8988T (cell line): ENCODE measurements at regions not wholly inside any gene's neighbourhood (a gene's known extent, or its start where the extent isn't known, plus 50 kb on each side); places are given as distances from the start of the nearest gene placed in this dataset.
A peak's percentile ranks its signal among the peaks of the same experiment; 100 is the strongest.
"Not testable (repeated sequence)": the region's sequence is repeated elsewhere in the genome, so short reads cannot be mapped to it uniquely, and the experiment has no call there.

Experiments
- DNase-seq: peaks from one replicate; pipeline ENCODE4 v3.0.0; 2011

- no peak for DNase-seq
Observed at GRCh38 chr4:55028196-55028595, 97.2 kb downstream of the KDR start.

- DNase-seq = no peak
Observed at GRCh38 chr4:55027596-55027995, 97.8 kb downstream of the KDR start.

DNA sequence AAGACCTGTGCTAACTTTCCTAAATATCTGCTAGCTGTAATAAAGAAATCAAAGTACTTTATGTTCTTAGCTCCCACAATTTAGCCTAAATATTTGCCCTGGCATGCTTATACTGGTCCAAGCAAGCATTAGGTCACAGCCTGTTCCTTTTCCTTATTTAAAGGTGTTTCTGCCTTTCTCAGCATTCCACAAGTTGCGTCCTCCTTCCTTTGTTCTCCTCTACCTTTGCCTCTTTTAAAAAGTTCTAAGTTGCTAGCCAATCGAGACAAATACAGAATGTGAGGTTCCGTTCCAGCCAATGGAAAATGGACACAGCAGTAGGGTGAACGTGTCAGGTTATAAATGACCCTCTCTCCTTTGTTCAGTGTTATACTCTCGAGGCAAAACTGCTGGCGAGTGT, 99.9 kb downstream of the KDR start:
- not testable (repeated sequence) for DNase-seq

DNA sequence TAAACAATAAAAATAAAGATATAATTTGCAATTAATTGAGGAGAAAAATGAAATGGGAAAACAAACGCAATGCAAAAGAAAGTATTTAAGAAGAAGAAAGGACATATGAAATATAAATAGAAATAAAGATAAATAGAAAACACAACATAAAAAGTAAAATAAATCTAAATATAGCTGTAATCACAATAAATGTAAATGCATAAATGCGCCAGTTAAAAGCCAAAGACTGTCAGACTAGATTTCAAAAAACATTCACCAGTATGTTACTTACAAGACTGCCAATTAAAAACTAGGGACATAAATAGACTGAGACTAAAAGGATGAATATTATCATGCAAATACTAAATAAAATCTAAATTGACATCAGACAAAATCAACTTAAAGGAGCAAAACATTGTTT, 102.4 kb downstream of the KDR start:
- DNase-seq = no peak

DNA sequence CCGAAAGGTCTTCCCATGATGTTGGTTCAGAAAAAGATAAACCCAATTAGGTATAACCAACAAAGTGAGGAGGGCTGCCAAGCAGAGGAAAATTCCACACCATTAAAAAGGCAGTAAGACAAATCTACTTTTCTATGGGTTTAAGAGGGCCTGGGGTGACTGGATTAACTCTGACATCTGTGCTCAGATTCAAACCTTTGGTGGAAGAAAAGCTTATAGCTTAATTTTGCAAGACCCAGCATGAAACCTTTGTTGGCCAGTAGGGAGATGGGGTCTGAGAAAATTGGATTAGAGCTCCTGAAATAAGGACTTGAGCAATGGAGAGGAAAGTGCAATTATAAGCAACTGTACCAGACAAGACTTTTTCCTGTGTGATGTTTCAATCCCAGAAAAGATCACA, 104.2 kb downstream of the KDR start:
- no peak for DNase-seq

DNA sequence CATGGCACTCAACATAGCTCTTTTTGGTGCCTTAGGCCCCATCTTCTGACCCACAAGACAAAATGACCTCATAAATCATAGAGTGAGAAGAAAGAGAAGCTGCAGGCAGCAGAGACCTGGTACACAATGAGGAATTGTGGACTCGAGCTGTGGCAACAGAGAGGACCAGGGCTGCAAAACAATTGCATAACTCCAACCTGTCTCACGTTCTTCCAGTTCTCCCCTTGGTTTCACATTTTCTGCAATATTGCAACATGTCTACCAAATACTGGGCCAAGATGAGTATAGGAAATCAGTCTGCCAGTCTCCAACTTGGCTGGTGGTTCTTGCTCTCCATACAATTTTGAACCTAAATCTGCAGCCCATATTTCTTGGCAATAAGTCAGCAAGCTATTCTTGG, 105.3 kb downstream of the KDR start:
- no peak for DNase-seq

- DNase-seq = no peak
Observed at GRCh38 chr4:55018978-55019377, 106.4 kb downstream of the KDR start.

DNA sequence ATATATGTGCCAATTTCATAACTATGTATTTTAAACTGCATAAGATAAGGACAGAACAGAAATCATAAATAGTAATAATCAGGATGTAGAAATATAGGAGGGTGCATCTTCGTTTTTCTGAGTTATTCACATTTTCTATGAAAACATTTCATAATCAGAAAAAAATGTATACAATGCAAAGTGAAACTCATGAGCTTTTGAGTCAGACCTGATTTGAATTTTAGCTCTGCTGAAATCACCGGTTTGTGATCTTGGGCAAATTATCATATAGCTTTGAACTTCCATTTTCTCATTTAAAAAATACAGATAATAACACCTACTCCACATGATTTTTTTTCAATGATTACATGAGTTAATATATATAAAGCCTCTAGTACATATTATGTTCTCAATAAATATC, 106.9 kb downstream of the KDR start:
- no peak for DNase-seq

GRCh38 chr4:55017406-55017805, 108.0 kb downstream of the KDR start:
- DNase-seq = no peak

GRCh38 chr4:55016131-55016530, 109.3 kb downstream of the KDR start:
- DNase-seq = no peak

- DNase-seq = no peak
Observed at GRCh38 chr4:55014876-55015275, 110.5 kb downstream of the KDR start.

- DNase-seq = no peak
Observed at GRCh38 chr4:55013431-55013955, 111.9 kb downstream of the KDR start.

GRCh38 chr4:55012363-55013230, 112.8 kb downstream of the KDR start:
- DNase-seq = no peak

DNA sequence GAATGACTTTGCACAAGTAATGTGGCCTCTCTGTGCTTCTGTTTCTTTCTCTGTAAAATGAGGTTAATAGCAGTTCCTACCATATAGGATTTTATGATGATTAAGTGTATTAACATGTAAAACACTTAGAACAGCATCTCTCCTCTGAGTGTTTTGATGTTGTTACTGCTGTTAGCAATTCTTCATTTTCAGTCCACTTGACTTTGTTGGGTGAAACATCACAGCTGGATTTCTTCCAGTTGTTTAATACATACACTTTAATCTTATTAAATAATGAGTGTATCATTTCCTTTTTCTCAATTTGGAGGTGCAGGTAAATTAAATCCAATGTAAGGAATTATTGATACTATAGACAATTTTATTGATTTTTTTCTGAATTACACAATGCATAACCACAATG, 113.6 kb downstream of the KDR start:
- no peak for DNase-seq

DNA sequence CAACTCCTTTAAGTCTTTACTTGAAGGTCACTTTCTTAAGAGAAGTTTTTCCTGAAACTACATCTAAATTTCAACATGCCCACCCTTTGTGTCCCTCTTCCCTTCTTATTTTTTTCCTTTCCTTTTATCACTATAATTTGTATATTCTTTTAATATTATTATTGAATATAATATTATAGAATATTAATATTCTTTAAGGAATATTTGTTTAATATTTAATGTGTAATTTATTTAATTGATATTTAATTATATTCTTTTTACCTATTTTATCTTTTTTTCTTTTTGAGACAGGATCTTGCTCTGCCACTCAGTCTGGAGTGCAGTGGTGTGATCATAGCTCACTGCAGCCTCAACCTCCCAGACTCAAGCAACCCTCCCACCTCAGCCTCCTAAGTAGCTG, 114.8 kb downstream of the KDR start:
- no peak for DNase-seq

DNA sequence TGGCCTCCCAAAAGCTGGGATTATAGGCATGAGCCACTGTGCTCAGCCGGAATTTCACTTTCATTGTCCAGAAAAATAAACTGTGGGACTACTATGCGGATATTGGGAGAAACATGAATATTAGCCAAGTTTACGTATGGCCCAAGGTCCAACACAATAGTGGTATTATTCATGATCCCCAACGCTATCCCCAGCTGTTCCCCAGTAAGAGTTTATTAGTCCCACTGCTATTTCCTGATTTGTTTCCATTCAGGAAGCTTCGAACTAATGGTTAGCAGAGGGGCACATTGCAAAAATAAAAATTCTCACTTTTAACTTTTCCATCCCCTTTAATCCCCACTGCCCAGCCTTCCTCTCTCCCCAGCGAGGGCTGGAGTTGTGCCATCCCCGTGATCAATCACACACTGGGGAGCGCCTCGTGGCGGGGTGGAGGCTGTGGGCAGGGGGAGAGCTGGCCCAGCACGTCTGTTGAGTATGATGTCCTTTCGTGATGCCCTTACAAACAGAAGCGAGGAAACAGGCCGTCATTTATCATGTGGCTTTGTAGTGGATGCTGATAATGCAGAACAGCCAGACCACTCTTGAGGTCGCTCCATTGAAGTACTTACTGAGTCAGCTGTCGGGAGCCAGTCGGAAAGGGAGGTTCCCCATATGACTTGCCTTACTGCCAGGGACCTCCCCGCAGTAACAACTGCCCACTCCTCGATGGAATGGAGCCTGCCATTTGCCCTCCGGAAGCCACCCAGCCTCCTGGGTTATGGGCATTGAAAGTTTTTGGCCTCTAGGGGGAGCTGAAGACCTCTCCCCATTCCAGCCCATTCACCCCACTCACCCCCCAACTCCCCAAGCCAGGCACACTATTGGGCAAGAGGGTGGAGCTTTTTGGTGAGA, 117.0 kb downstream of the KDR start:
- DNase-seq = peak; percentile 31

DNA sequence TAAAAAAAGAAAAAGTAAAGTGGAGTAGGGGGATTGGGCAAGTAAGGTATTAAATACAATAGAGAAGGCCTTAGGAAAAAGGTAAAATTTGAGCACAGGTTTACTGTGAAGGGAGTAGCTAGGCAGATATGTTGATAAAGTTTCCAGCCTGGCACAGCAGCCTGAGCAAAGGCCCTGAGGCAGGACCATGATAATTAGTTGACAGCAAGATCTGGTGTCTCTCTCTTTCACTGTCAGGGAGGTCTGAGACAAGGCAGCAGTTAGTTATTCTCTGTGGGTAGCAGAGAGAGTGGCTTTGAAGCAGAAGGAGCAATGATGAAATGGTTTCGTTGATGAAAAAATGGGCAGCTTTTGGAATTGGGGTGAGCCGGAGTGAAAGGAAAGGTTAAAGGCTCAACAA, 119.5 kb downstream of the KDR start:
- DNase-seq = no peak

DNA sequence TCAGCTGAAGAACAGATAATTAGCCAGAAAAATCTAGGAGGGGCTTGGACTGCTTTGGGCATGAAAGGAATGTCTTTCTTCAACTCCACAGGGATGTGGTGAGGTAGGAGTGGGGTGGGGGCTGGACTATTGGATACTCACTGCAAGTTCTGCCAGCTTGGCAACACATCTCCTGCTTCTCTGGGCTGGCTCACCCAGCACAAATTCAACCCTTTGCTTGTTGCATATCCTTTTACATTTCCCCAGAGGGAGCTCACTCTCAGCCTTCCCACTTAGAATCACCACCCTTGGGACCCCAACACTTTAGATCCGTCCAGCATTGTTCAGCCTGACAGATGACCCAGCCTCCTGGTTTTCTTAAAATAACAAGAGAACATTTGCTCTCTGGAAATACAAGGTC, 120.6 kb downstream of the KDR start:
- no peak for DNase-seq

- no peak for DNase-seq
Observed at GRCh38 chr4:55002431-55002830, 123.0 kb downstream of the KDR start.

DNA sequence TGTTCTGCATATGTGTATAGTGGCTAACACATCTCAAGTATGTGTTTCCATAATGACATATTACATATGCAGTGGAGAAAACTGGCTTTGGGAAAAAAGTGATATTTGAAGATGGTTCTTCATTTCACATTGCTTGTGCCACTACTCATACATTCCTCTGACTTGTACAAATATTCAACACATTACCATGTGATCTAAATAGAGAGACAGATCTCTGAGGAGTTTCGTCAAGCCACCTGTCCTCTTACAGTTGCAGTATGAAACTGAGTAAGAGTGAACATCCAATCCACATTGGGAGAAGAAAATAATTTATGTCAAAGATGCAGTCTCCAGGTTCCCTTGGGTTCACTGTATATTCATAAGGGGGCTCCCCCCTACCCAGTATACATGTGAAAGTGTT, 123.9 kb downstream of the KDR start:
- DNase-seq = no peak

GRCh38 chr4:54999003-54999402, 126.4 kb downstream of the KDR start:
- DNase-seq = no peak

- DNase-seq = not testable (repeated sequence)
Observed at GRCh38 chr4:54993473-54994026, 131.8 kb downstream of the KDR start.

DNA sequence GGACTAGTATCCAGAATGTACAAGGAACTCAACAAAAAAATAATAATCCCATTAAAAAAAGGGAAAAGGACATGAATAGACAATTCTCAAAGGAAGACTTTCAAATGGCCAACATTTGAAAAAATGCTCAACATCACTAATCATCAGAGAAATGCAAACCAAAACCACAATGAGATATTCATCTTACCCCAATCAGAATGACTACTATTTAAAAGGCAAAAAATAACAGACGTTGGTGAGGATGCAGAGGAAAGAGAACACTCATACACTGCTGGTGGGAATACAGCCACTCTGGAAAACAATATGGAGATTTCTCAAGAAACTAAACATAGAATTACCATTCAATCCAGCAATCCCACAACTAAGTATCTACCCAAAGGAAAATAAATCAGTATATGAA, 133.1 kb downstream of the KDR start:
- DNase-seq = no peak

GRCh38 chr4:54988655-54989054, 136.7 kb downstream of the KDR start:
- DNase-seq = no peak
